CD4-positive, alpha-beta memory T cell (primary cell): ENCODE measurements at regions not wholly inside any gene's neighbourhood (a gene's known extent, or its start where the extent isn't known, plus 50 kb on each side); places are given as distances from the start of the nearest gene placed in this dataset.

Experiments used
- CTCF ChIA-PET: fragments of 350-600 bp; sonication (Branson Sonifier 250); formaldehyde crosslinking; loops from one replicate; lab custom pipeline; 2021; ENCODE audit warnings: inconsistent platforms; ENCODE audit not compliant: partially characterized antibody; lab: Charles Lee
- POLR2A ChIA-PET: fragments of 350-600 bp; sonication (Branson Sonifier 250); formaldehyde crosslinking; loops from one replicate; lab custom pipeline; 2021; ENCODE audit not compliant: partially characterized antibody; lab: Charles Lee
- DNase-seq, 5 donors: peaks; one replicate each; pipeline versions ENCODE4 v3.0.0 to v3.0.0-alpha.2; 2020 to 2022; ENCODE audit warnings: mixed read lengths in 1 of 5
- H3K27ac ChIP-seq: one replicate; pipeline ENCODE4 v1.7.0; 2013; ENCODE audit warnings: low read depth, low read length
- H3K27me3 ChIP-seq: 2 replicates; pipeline ENCODE4 v1.7.0; 2013; ENCODE audit warnings: mild to moderate bottlenecking, low read length, moderate library complexity; ENCODE audit not compliant: insufficient read depth
- H3K36me3 ChIP-seq: 2 replicates; pipeline ENCODE4 v1.7.0; 2013; ENCODE audit warnings: mild to moderate bottlenecking, low read length, moderate library complexity; ENCODE audit not compliant: insufficient read depth
- H3K4me1 ChIP-seq: 2 replicates; pipeline ENCODE4 v1.7.0; 2013; ENCODE audit warnings: mild to moderate bottlenecking, low read length, moderate library complexity; ENCODE audit not compliant: insufficient read depth
- H3K4me3 ChIP-seq, 2 donors: one replicate each; pipeline ENCODE4 v1.7.0; 2013; ENCODE audit warnings: low read length in 2 of 2, mild to moderate bottlenecking in 1 of 2
- H3K9me3 ChIP-seq, 2 donors: one replicate each; pipeline ENCODE4 v1.7.0; 2013; ENCODE audit warnings: low read length in 2 of 2, control low read depth in 1 of 2; ENCODE audit not compliant: control insufficient read depth in 1 of 2
- H3K27ac Mint-ChIP-seq, 7 donors: one replicate each; pipeline ENCODE4 v1.8.0; 2020 to 2021; ENCODE audit warnings: mixed read lengths in 7 of 7, mild to moderate bottlenecking in 6 of 7, inconsistent platforms in 3 of 7, moderate library complexity in 3 of 7
- H3K27me3 Mint-ChIP-seq, 2 donors: one replicate each; pipeline ENCODE4 v1.8.0; 2020 to 2021; ENCODE audit warnings: mixed read lengths in 2 of 2
- H3K36me3 Mint-ChIP-seq, 2 donors: one replicate each; pipeline ENCODE4 v1.8.0; 2020 to 2021; ENCODE audit warnings: mixed read lengths in 2 of 2, inconsistent platforms in 1 of 2, mild to moderate bottlenecking in 1 of 2
- H3K4me1 Mint-ChIP-seq, 4 donors: one replicate each; pipeline ENCODE4 v1.8.0; 2020 to 2021; ENCODE audit warnings: mixed read lengths in 4 of 4, mild to moderate bottlenecking in 1 of 4
- H3K4me3 Mint-ChIP-seq, 8 donors: one replicate each; pipeline ENCODE4 v1.8.0; 2020 to 2021; ENCODE audit warnings: mixed read lengths in 8 of 8, mild to moderate bottlenecking in 7 of 8, moderate library complexity in 6 of 8, inconsistent platforms in 3 of 8
- H3K9me3 Mint-ChIP-seq, 8 donors: one replicate each; pipeline ENCODE4 v1.8.0; 2020 to 2021; ENCODE audit warnings: mixed read lengths in 8 of 8, mild to moderate bottlenecking in 5 of 8, inconsistent platforms in 3 of 8, moderate library complexity in 1 of 8
- intact Hi-C: fragments of 100-400 bp; cut with micrococcal nuclease; formaldehyde crosslinking; loops from one replicate; pipeline ENCODE4 v1.15.1; 2023

DNA sequence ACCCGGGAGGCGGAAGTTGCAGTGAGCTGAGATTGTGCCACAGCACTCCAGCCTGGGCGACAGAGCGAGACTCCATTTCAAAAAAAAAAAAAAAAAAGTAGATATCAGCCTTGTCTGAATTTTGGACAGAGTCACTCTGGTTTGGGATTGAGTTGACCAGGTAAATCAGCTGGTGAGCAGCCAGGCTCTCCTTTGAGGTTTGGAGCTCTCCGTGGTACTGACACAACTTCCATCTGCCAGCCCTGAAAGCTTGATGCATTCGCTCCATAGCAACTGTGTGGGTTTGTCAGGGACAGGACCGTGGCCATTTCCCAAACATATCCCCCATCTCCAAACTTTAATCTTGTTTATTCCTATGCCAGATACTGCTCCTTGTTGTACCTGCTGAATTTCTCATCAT lies 155.2 kb downstream of the DMRTA2 start:
- CTCF ChIA-PET, result no interaction called here

DNA sequence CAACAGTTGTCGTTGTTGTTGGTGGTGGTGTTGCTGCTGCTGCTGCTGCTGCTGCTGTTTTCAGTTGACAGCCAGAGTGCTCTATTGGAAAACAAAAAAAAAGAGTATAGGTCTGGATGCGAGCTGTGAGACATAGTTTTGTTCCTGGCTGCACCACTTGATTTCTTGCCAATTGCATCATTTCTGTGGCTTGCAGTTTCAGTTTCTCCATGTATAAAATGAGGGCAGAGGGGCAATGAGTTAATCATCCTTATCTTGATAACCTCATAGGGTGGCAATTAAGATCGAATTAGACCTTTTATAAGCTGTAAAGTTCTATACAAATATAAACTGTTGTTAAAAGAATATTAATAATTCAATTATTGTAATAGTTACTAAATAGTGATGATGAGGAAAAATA lies 156.7 kb downstream of the DMRTA2 start:
- Mint-ChIP-seq H3K4me1 (no peaks in the 10 kb centered on the region), H3K36me3 (no peaks in the 10 kb centered on the region), H3K27ac (no peak overlapping the region), H3K9me3 (peaks cover 0 to 3% (median 0%) of the 10 kb centered on the region in 8 donors), H3K4me3 (no peak overlapping the region), H3K27me3 (peaks cover 0 to 3% of the 10 kb centered on the region in 2 donors)
- H3K27me3 ChIP-seq, result no peaks in the 10 kb centered on the region
- H3K27ac ChIP-seq, result no peak overlapping the region
- no peaks in the 10 kb centered on the region for H3K9me3 ChIP-seq
- no peak overlapping the region for H3K4me3 ChIP-seq
- no peak for DNase-seq
- intact Hi-C loops, result no loop called here
- POLR2A ChIA-PET, result no interaction called here
- H3K36me3 ChIP-seq, result no peaks in the 10 kb centered on the region
- CTCF ChIA-PET, result no interaction called here
- H3K4me1 ChIP-seq, result no peaks in the 10 kb centered on the region

More for the DNA sequence above, 155.2 kb downstream of the DMRTA2 start:
- Histone ChIP-seq H3K36me3 (no peaks in the 10 kb centered on the region), H3K9me3 (no peaks in the 10 kb centered on the region), H3K4me1 (no peaks in the 10 kb centered on the region), H3K4me3 (no peak overlapping the region), H3K27ac (no peak overlapping the region), H3K27me3 (no peaks in the 10 kb centered on the region)
- POLR2A ChIA-PET, result no interaction called here
- DNase-seq, result no peak
- H3K4me1 Mint-ChIP-seq, result no peaks in the 10 kb centered on the region
- H3K27ac Mint-ChIP-seq, result no peak overlapping the region
- peaks cover 0 to 3% (median 0%) of the 10 kb centered on the region in 8 donors for H3K9me3 Mint-ChIP-seq
- H3K27me3 Mint-ChIP-seq, result no peaks in the 10 kb centered on the region
- intact Hi-C loops, result no loop called here
- H3K4me3 Mint-ChIP-seq, result no peak overlapping the region
- no peaks in the 10 kb centered on the region for H3K36me3 Mint-ChIP-seq

DNA sequence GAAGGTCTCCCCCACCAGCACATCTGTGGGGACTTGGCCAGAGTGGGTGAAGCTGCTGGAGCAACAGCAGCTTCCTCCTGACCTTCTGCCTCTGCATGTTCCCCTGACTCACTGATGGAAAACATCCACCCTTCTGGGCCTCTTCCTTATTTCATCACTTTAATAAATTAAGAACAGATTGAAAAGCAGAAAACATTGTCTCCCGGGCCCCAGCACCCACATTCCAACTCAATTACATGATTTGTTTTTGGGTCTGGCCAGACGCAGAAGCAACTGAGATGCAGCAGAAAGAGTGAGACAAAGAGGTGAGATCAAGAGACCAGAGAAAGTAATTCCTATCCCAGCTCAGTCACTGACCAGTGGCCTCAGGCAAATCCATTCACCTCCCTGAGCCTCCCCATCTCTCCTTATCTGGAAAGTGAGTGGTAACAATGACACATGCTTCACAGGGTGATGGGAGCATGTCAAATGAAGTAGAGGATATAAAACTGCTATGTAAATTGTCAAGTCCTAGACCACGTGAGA lies 157.1 kb downstream of the ELAVL4 start:
- no peak overlapping the region for H3K4me3 ChIP-seq
- no peaks in the 10 kb centered on the region for H3K4me1 ChIP-seq
- Mint-ChIP-seq H3K4me3 (no peak overlapping the region), H3K27me3 (peaks cover 0 to 3% of the 10 kb centered on the region in 2 donors), H3K4me1 (no peaks in the 10 kb centered on the region), H3K36me3 (no peaks in the 10 kb centered on the region), H3K27ac (no peak overlapping the region), H3K9me3 (peaks cover 0 to 3% (median 0%) of the 10 kb centered on the region in 8 donors)
- ChIA-PET CTCF (no interaction called here), POLR2A (no interaction called here)
- no peak overlapping the region for H3K27ac ChIP-seq
- no peak for DNase-seq
- no peaks in the 10 kb centered on the region for H3K36me3 ChIP-seq
- intact Hi-C loops, result no loop called here
- no peaks in the 10 kb centered on the region for H3K9me3 ChIP-seq
- no peaks in the 10 kb centered on the region for H3K27me3 ChIP-seq

DNA sequence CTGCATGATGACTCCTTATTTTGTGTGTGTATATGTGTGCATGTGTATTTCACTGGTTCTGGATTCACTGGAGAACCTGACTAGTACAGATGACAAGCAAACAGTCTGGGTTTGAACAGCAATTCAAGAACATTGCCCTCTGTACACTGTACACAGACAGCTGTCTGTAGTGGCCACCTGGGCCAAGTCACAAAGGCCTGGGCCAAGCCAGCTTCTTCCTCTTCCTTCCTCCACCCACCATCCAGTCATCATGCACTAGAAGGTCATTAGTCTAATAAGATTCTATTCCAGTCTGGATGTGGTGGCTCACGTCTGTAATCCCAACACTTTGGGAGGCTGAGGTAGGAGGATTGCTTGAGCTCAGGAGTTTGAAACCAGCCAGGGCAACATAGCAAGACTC lies 155.9 kb downstream of the ELAVL4 start:
- Mint-ChIP-seq H3K27ac (no peak overlapping the region), H3K4me3 (no peak overlapping the region), H3K9me3 (peaks cover 0 to 3% (median 0%) of the 10 kb centered on the region in 8 donors), H3K36me3 (no peaks in the 10 kb centered on the region), H3K4me1 (no peaks in the 10 kb centered on the region), H3K27me3 (peaks cover 3 to 6% of the 10 kb centered on the region in 2 donors)
- no peaks in the 10 kb centered on the region for H3K27me3 ChIP-seq
- no peaks in the 10 kb centered on the region for H3K4me1 ChIP-seq
- POLR2A ChIA-PET, result no interaction called here
- no peaks in the 10 kb centered on the region for H3K36me3 ChIP-seq
- H3K9me3 ChIP-seq, result no peaks in the 10 kb centered on the region
- no peak overlapping the region for H3K27ac ChIP-seq
- H3K4me3 ChIP-seq, result no peak overlapping the region
- intact Hi-C loops, result no loop called here
- CTCF ChIA-PET, result no interaction called here
- no peak for DNase-seq

DNA sequence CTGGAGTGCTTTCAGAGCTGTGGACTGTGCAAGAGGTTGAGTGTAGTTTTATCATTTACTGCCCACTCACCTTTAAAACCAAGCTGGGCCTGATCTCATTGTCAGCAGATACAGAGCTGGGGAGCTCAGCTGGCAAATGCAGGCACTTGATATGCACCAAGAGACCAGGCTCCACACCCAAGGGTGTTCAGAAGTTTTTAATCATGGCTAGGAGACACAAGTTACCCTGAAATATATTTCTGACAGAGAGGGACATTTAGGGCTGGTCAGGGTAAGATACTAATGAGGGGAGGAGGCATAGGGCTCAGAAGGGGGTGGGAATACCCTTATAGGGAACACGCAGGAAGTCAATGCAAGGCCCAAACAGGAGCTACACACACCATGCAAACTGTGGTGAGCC lies 153.7 kb downstream of the ELAVL4 start:
- H3K4me3 ChIP-seq, result no peak overlapping the region
- Mint-ChIP-seq H3K9me3 (peaks cover 0 to 3% (median 0%) of the 10 kb centered on the region in 8 donors), H3K27ac (no peak overlapping the region), H3K4me3 (no peak overlapping the region), H3K27me3 (peaks cover 5 to 6% of the 10 kb centered on the region in 2 donors), H3K4me1 (no peaks in the 10 kb centered on the region), H3K36me3 (no peaks in the 10 kb centered on the region)
- intact Hi-C loops, result no loop called here
- H3K36me3 ChIP-seq, result no peaks in the 10 kb centered on the region
- H3K4me1 ChIP-seq, result no peaks in the 10 kb centered on the region
- POLR2A ChIA-PET, result no interaction called here
- DNase-seq, result no peak
- H3K27ac ChIP-seq, result no peak overlapping the region
- CTCF ChIA-PET, result no interaction called here
- H3K9me3 ChIP-seq, result no peaks in the 10 kb centered on the region
- no peaks in the 10 kb centered on the region for H3K27me3 ChIP-seq

DNA sequence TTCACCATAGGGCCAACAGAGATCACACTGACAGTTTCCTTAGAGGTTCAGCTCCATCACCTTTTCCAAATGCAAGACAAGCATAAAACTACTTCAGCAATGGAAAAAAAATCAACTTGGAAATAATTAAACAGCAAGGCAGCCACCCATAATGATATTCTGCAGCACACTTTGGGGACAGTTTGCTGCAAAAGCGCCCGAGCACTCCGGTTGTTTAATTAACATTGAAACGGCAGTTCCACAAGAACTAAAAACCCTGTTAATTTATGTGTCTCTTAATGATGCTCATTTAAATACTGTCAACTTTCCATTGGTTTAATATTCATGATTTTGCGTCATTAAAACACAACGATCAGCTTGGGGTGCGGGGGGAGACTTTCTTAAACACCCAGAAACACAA lies 153.2 kb downstream of the ELAVL4 start:
- Mint-ChIP-seq H3K9me3 (peaks cover 0 to 3% (median 0%) of the 10 kb centered on the region in 8 donors), H3K4me1 (no peaks in the 10 kb centered on the region), H3K36me3 (no peaks in the 10 kb centered on the region), H3K27me3 (peaks cover 5 to 6% of the 10 kb centered on the region in 2 donors), H3K4me3 (no peak overlapping the region), H3K27ac (no peak overlapping the region)
- H3K27ac ChIP-seq, result no peak overlapping the region
- H3K27me3 ChIP-seq, result no peaks in the 10 kb centered on the region
- H3K36me3 ChIP-seq, result no peaks in the 10 kb centered on the region
- intact Hi-C loops, result no loop called here
- ChIA-PET POLR2A (no interaction called here), CTCF (no interaction called here)
- no peaks in the 10 kb centered on the region for H3K4me1 ChIP-seq
- H3K9me3 ChIP-seq, result no peaks in the 10 kb centered on the region
- H3K4me3 ChIP-seq, result no peak overlapping the region
- no peak for DNase-seq

DNA sequence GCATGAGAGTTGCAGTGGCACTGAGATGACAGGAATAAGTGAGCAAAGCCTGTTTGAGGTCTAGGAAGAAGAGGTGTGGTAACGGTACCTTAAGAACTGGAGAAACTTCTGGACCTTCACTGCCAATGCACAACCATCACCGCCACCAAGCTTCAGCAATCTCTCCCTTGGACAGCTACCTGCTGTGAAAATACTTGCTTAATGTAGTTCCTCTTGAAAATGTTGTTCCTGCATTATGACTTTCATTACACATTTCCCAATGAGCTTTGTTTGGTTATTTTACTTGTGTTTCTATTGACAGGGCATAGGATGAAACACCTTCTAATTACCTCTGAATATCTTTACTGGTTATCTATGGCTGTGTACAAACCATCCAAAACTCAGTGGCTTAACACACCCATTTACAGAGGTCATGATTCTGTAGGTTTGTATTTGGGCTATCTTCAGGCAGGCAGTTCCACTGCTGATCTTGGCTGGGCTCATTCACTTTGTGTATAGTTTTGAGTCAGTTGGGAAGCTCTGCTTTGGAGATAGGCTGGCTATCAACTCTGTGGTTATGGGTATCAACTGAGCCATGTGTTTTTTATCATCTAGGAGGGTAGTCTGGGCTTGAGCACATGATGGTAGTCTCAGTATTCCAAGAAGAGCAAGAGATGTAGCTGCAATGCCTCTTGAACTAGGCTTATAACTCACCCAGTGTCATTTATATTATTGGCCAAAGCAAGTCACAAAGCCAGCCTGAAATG lies 149.4 kb downstream of the ELAVL4 start:
- no peak for DNase-seq
- Mint-ChIP-seq H3K4me3 (no peak overlapping the region), H3K27ac (no peak overlapping the region), H3K4me1 (no peaks in the 10 kb centered on the region), H3K27me3 (peaks cover 5 to 7% of the 10 kb centered on the region in 2 donors), H3K36me3 (no peaks in the 10 kb centered on the region), H3K9me3 (peaks cover 0 to 3% (median 0%) of the 10 kb centered on the region in 8 donors)
- no peaks in the 10 kb centered on the region for H3K36me3 ChIP-seq
- no peak overlapping the region for H3K27ac ChIP-seq
- CTCF ChIA-PET, result no interaction called here
- no peaks in the 10 kb centered on the region for H3K9me3 ChIP-seq
- H3K27me3 ChIP-seq, result no peaks in the 10 kb centered on the region
- POLR2A ChIA-PET, result no interaction called here
- H3K4me3 ChIP-seq, result no peak overlapping the region
- intact Hi-C loops, result no loop called here
- H3K4me1 ChIP-seq, result no peaks in the 10 kb centered on the region
